ENCODE measurements at regions not wholly inside any gene's neighbourhood (a gene's known extent, or its start where the extent isn't known, plus 50 kb on each side); places are given as distances from the start of the nearest gene placed in this dataset.

DNA sequence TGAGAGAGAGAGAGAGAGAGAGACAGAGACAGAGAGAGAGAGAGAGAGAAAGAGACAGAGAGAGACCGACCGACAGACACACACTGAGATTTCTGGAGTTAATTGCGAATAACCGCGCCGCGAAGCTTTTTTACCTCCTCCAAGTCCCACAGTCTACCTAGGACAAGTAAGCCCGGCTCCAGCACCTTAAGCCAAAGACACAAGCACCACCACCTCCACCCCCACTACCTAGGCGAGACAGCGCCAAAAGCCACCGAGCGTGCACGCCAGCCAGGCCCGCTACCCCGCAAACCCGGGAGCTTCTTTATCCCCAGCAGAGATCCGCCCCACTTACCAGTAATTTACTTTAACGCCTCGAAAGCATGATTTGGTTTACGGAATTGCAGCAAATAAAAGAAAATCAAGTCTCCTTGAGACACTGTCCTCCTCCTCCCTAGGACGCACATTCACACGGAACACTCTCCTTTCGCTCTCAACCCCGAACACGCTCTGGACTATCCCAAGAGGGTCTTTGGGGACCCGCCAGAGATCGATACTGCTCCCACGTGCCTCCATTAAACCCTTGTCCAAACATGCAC is 649.6 kb upstream of the DIPK2B start:
- no peaks in the 10 kb centered on the region for H3K36me3 ChIP-seq
- H3K27ac ChIP-seq = no peak overlapping the region
- peak overlapping the region; percentile 26 to 51 for H3K4me3 ChIP-seq
- peaks cover 0 to 5% of the 10 kb centered on the region in 2 donors for H3K4me1 ChIP-seq
- no peaks in the 10 kb centered on the region for H3K9me3 ChIP-seq
- peaks cover 3 to 4% of the 10 kb centered on the region in 2 donors for H3K27me3 ChIP-seq
- TF ChIP-seq, protein P1, sequence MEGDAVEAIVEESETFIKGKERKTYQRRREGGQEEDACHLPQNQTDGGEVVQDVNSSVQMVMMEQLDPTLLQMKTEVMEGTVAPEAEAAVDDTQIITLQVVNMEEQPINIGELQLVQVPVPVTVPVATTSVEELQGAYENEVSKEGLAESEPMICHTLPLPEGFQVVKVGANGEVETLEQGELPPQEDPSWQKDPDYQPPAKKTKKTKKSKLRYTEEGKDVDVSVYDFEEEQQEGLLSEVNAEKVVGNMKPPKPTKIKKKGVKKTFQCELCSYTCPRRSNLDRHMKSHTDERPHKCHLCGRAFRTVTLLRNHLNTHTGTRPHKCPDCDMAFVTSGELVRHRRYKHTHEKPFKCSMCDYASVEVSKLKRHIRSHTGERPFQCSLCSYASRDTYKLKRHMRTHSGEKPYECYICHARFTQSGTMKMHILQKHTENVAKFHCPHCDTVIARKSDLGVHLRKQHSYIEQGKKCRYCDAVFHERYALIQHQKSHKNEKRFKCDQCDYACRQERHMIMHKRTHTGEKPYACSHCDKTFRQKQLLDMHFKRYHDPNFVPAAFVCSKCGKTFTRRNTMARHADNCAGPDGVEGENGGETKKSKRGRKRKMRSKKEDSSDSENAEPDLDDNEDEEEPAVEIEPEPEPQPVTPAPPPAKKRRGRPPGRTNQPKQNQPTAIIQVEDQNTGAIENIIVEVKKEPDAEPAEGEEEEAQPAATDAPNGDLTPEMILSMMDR (IDR thresholded peaks at IDR 0.05) = no peak
- no peak for DNase-seq (ENCODE audit: low spot score)

DNA sequence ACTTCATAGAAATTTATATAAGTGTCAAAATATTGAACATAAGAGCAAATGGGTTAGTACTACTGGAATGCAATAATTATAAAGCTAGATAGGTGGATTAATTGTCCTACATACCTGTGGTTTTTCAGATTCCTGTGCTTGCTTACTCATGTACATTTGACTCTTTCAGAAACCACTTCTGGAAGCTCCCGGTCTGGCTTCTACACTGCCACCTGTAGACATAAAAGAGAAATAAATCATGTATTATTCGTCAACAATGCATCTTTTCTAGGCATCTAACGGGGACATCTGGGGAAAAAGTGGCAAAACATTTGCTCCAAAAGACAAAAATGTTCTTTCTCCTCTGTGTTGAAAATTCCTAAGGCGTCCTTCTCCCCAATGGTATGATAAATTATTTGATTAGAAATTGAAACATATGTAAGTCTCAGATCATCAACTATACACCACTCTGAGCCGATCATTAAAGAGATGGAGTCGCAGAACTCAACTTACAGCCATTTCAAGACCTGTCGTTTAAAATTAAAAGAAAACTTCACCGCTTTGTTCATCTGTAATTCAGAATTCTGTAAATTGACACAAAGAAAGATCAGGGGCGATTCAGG is 648.7 kb upstream of the DIPK2B start:
- Histone ChIP-seq H3K27me3 (peaks cover 3 to 4% of the 10 kb centered on the region in 2 donors), H3K9me3 (no peaks in the 10 kb centered on the region), H3K4me3 (no peak overlapping the region), H3K27ac (no peak overlapping the region), H3K36me3 (no peaks in the 10 kb centered on the region), H3K4me1 (peaks cover 0 to 5% of the 10 kb centered on the region in 2 donors)
- no peak for DNase-seq (ENCODE audit: low spot score)
- TF ChIP-seq, protein P1 (IDR thresholded peaks at IDR 0.05) = peak in 1 of 2 donors; percentile 42

DNA sequence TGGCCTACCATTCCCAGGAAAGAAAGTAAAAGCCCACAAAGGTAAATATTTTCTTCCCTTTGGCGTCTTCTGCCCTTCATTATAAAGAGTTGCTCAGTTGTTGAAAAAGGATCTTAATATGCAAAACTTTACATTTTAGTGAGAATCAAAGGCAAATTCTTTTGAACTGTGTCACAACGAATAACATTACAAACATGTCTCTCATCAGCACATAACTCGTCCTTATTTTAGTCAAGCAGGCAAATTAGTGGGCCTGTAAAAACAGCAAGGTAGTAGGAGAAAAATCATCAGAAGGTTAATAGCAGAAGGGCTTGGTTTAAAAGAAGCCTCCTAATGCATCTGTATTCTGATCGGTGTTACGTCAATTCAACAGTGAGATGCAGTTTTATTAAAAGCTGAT is 647.3 kb upstream of the DIPK2B start:
- Histone ChIP-seq H3K4me3 (no peak overlapping the region), H3K27me3 (peaks cover 3 to 4% of the 10 kb centered on the region in 2 donors), H3K4me1 (peaks cover 0 to 5% of the 10 kb centered on the region in 2 donors), H3K9me3 (no peaks in the 10 kb centered on the region), H3K27ac (no peak overlapping the region), H3K36me3 (no peaks in the 10 kb centered on the region)
- TF ChIP-seq, protein P1 (IDR thresholded peaks at IDR 0.05) = no peak
- no peak for DNase-seq (ENCODE audit: low spot score)

DNA sequence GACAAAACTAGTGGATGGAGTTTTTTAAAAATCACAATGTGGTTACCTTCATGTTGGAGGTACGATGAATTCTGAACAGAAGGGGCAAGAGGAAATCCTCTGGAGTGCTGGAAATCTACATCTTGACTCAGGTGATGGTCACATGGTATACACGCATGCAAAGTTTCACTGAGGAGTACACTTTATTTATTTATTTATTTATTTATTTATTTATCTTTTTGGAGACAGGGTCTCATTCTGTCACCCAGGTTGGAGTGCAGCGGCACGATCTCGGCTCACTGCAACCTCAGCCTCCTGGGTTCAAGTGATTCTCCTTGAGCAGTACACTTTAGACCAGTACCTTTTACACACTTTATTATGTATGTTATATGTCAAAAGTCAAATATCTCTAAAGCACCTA is 645.7 kb upstream of the DIPK2B start:
- Histone ChIP-seq H3K27me3 (no peaks in the 10 kb centered on the region), H3K4me1 (peaks cover 0 to 5% of the 10 kb centered on the region in 2 donors), H3K4me3 (no peak overlapping the region), H3K36me3 (no peaks in the 10 kb centered on the region), H3K9me3 (no peaks in the 10 kb centered on the region), H3K27ac (no peak overlapping the region)
- DNase-seq (ENCODE audit: low spot score) = no peak
- TF ChIP-seq, protein P1 (IDR thresholded peaks at IDR 0.05) = no peak

DNA sequence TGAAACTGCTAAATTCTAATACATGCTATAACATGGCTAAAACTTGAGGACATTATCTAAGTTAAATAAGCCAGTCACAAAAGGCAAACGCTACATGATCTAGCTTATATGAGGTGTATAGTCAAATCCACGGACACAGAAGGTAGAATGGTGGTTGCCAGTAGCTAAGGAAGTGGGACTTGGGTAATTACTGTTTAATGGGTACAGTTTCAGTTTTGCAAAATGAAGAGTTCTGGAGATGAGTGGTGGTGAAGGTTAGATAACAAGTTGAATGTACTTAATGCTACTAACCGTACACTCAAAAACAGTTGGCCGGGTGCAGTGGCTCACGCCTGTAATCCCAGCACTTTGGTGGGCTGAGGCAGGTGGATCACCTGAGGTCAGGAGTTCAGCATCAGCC is 644.5 kb upstream of the DIPK2B start:
- no peaks in the 10 kb centered on the region for H3K4me1 ChIP-seq
- H3K4me3 ChIP-seq = no peak overlapping the region
- TF ChIP-seq, protein P1 (IDR thresholded peaks at IDR 0.05) = no peak
- no peaks in the 10 kb centered on the region for H3K9me3 ChIP-seq
- no peak overlapping the region for H3K27ac ChIP-seq
- H3K36me3 ChIP-seq = no peaks in the 10 kb centered on the region
- DNase-seq (ENCODE audit: low spot score) = no peak
- no peaks in the 10 kb centered on the region for H3K27me3 ChIP-seq

DNA sequence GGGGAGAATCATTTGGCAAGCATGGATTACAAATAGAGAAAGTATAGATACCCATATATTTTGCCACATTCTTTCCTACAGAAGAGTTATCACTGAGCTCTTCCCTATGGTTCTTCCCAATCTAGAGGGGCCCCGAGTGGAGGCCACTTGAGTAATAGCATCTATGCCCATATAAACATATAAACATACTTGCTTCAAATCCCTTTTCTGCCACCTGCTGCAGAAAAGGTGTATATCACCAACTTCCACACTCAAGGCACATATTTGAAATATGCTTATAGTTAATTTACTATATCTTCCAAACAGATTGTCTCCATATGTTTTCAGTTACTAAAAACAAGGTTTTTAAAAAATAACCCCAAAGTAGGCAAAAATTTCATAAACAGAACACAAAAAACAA is 642.8 kb upstream of the DIPK2B start:
- Histone ChIP-seq H3K36me3 (no peaks in the 10 kb centered on the region), H3K9me3 (no peaks in the 10 kb centered on the region), H3K4me3 (no peak overlapping the region), H3K4me1 (no peaks in the 10 kb centered on the region), H3K27ac (no peak overlapping the region), H3K27me3 (no peaks in the 10 kb centered on the region)
- TF ChIP-seq, protein P1 (IDR thresholded peaks at IDR 0.05) = no peak
- DNase-seq (ENCODE audit: low spot score) = no peak

Measured in right atrium auricular region (tissue), 2 donors.